HCT116 (cell line): ENCODE measurements at regions not wholly inside any gene's neighbourhood (a gene's known extent, or its start where the extent isn't known, plus 50 kb on each side); places are given as distances from the start of the nearest gene placed in this dataset.

Experiments
- ATAC-seq: fragments of 200-7000 bp; cut with Tn5 transposase; 2 replicates; pipeline ENCODE4 v1.9.1; 2020; ENCODE audit warnings: mild to moderate bottlenecking, moderate library complexity
- BruUV-seq: library from RNA; stranded (reverse); fragments of 400-500 nt; replicated peaks from 2 replicates; lab custom pipeline; 2021; lab: Mats Ljungman, UMichigan
- CTCF ChIA-PET: fragments of 300-600 bp; sonication (Branson Sonifier 250); formaldehyde crosslinking; loops from one replicate; lab custom pipeline; 2021; ENCODE audit warnings: antibody characterized with exemption; lab: Charles Lee
- POLR2A ChIA-PET: fragments of 300-600, 350-600 bp; sonication (Branson Sonifier 250); formaldehyde crosslinking; loops from one replicate; lab custom pipeline; 2021; ENCODE audit warnings: antibody characterized with exemption; lab: Charles Lee
- RAD21 ChIA-PET, 2 experiments: fragments of 300-600 bp; sonication (Branson Sonifier 250); formaldehyde crosslinking; loops; one replicate each; lab custom pipeline; 2023; ENCODE audit warnings: low total read pairs in 2 of 2; ENCODE audit not compliant: uncharacterized antibody in 2 of 2, unreplicated experiment in 2 of 2, low non-redundant PET in 1 of 2; lab: Charles Lee
- DNase-seq: peaks from one replicate; pipeline ENCODE4 v3.0.0-alpha.2; 2010; ENCODE audit warnings: low read depth, low spot score
- H2AFZ ChIP-seq: fragments of 200-600 bp; shearing (Covaris generic), sonication (generic); 2 replicates; pipeline ENCODE4 v1.6.1; 2017; ENCODE audit warnings: low read depth, mixed run types, mixed read lengths, antibody characterized with exemption, low read length; ENCODE audit not compliant: poor library complexity, severe bottlenecking
- H3K27ac ChIP-seq: 2 replicates; pipeline ENCODE4 v1.5.1; 2012; ENCODE audit warnings: low read depth, low read length
- H3K27me3 ChIP-seq: fragments of 200-600 bp; sonication (generic); 2 replicates; pipeline ENCODE4 v1.6.1; 2016; ENCODE audit warnings: mixed run types, low read length, mixed read lengths; ENCODE audit not compliant: insufficient read depth
- H3K36me3 ChIP-seq, 2 experiments: fragments of 200-500 bp in 1 of 2; fragments of 200-600 bp in 1 of 2; sonication (Bioruptor generic) in 1 of 2; sonication (generic) in 1 of 2; 2 replicates each; pipeline versions ENCODE4 v1.5.1 to v1.6.1; 2014 to 2016; ENCODE audit warnings: low read length in 2 of 2, inconsistent platforms in 1 of 2, mixed read lengths in 1 of 2, mixed run types in 1 of 2; ENCODE audit not compliant: insufficient read depth in 2 of 2, control insufficient read depth in 1 of 2
- H3K4me1 ChIP-seq, 2 experiments: fragments of 200-600 bp in 1 of 2; sonication (generic) in 1 of 2; 2 replicates each; pipeline versions ENCODE4 v1.5.1 to v1.6.1; 2012 to 2017; ENCODE audit warnings: low read length in 2 of 2, inconsistent platforms in 1 of 2, mild to moderate bottlenecking in 1 of 2, mixed read lengths in 1 of 2, mixed run types in 1 of 2, moderate library complexity in 1 of 2; ENCODE audit not compliant: insufficient read depth in 2 of 2, control insufficient read depth in 1 of 2
- H3K4me2 ChIP-seq: fragments of 200-600 bp; sonication (generic); 2 replicates; pipeline ENCODE4 v1.6.1; 2017; ENCODE audit warnings: mixed run types, low read length, mixed read lengths
- H3K4me3 ChIP-seq, 2 experiments: fragments of 200-600 bp in 1 of 2; sonication (generic) in 1 of 2; replicated peaks in 1 of 2; 2 replicates each; pipeline ENCODE4 v1.5.1; 2011 to 2016; ENCODE audit warnings: low read length in 2 of 2, control low read depth in 1 of 2, low read depth in 1 of 2, mild to moderate bottlenecking in 1 of 2, mixed read lengths in 1 of 2, mixed run types in 1 of 2
- H3K79me2 ChIP-seq: fragments of 200-600 bp; sonication (generic); 2 replicates; pipeline ENCODE4 v1.6.1; 2017; ENCODE audit warnings: mild to moderate bottlenecking, mixed run types, low read length, moderate library complexity, mixed read lengths; ENCODE audit not compliant: insufficient read depth
- H3K9ac ChIP-seq: fragments of 200-600 bp; sonication (generic); 2 replicates; pipeline ENCODE4 v1.6.1; 2016; ENCODE audit warnings: low read length, mixed read lengths
- H3K9me2 ChIP-seq: fragments of 200-600 bp; sonication (generic), shearing (Covaris generic); 2 replicates; pipeline ENCODE4 v1.6.1; 2017; ENCODE audit warnings: mixed run types, mild to moderate bottlenecking, moderate library complexity; ENCODE audit not compliant: insufficient read depth
- H3K9me3 ChIP-seq, 2 experiments: fragments of 200-500 bp in 1 of 2; fragments of 200-600 bp in 1 of 2; sonication (Bioruptor generic) in 1 of 2; sonication (generic) in 1 of 2; 2 replicates each; pipeline ENCODE4 v1.6.1; 2014 to 2017; ENCODE audit warnings: low read length in 2 of 2, mixed read lengths in 2 of 2, inconsistent platforms in 1 of 2, low read depth in 1 of 2, mild to moderate bottlenecking in 1 of 2, mixed run types in 1 of 2, moderate library complexity in 1 of 2; ENCODE audit not compliant: control insufficient read depth in 1 of 2, insufficient read depth in 1 of 2
- H4K20me1 ChIP-seq: fragments of 200-600 bp; sonication (generic), shearing (Covaris generic); 2 replicates; pipeline ENCODE4 v1.6.1; 2017; ENCODE audit warnings: mixed run types, mild to moderate bottlenecking, moderate library complexity; ENCODE audit not compliant: insufficient read depth
- CBX3 ChIP-seq: IDR thresholded peaks from 2 replicates; pipeline ENCODE4 v1.6.1; 2012; ENCODE audit warnings: low read depth
- CEBPB ChIP-seq: IDR thresholded peaks from 2 replicates; pipeline ENCODE4 v1.6.1; 2012; ENCODE audit warnings: low read depth
- EGR1 ChIP-seq: IDR thresholded peaks from 2 replicates; pipeline ENCODE4 v1.6.1; 2012; ENCODE audit warnings: low read depth
- ELF1 ChIP-seq: IDR thresholded peaks from 2 replicates; pipeline ENCODE4 v1.6.1; 2012; ENCODE audit warnings: low read depth, borderline replicate concordance
- EZH2 ChIP-seq: fragments of 200-600 bp; sonication (generic); IDR thresholded peaks from 2 replicates; pipeline ENCODE4 v1.6.1; 2017; ENCODE audit warnings: antibody characterized with exemption, mixed run types
- EZH2phosphoT487 ChIP-seq: fragments of 200-600 bp; IDR thresholded peaks from 2 replicates; pipeline ENCODE4 v1.6.1; 2018; ENCODE audit warnings: antibody characterized with exemption, borderline replicate concordance
- FOSL1 ChIP-seq: IDR thresholded peaks from 2 replicates; pipeline ENCODE4 v1.6.1; 2012; ENCODE audit warnings: low read depth
- POLR2A ChIP-seq: IDR thresholded peaks from 2 replicates; pipeline ENCODE4 v1.7.0; 2011; ENCODE audit warnings: borderline replicate concordance; ENCODE audit not compliant: insufficient read depth, insufficient read length; ENCODE audit errors: extremely low read depth
- POLR2AphosphoS5 ChIP-seq: IDR thresholded peaks from 2 replicates; pipeline ENCODE4 v1.6.1; 2011; ENCODE audit warnings: mild to moderate bottlenecking, low read depth, low read length, moderate library complexity
- RAD21 ChIP-seq: IDR thresholded peaks from 2 replicates; pipeline ENCODE4 v1.6.1; 2012; ENCODE audit warnings: low read depth, mild to moderate bottlenecking
- SP1 ChIP-seq: IDR thresholded peaks from 2 replicates; pipeline ENCODE4 v1.6.1; 2012; ENCODE audit warnings: low read depth
- SRF ChIP-seq: IDR thresholded peaks from 2 replicates; pipeline ENCODE4 v1.6.1; 2012; ENCODE audit warnings: low read depth
- TCF7L2 ChIP-seq: IDR thresholded peaks from 2 replicates; pipeline ENCODE4 v1.7.0; 2011; ENCODE audit warnings: borderline replicate concordance, inconsistent platforms; ENCODE audit not compliant: insufficient read depth, insufficient read length; ENCODE audit errors: extremely low read depth
- ZFX ChIP-seq: fragments of 450-650 bp; IDR thresholded peaks from 2 replicates; pipeline ENCODE4 v1.6.1; 2017
- ZNF274 ChIP-seq: fragments of 200-500 bp; sonication (Bioruptor generic); IDR thresholded peaks from 2 replicates; pipeline ENCODE4 v1.6.1; 2014; ENCODE audit warnings: mild to moderate bottlenecking, low read depth, low read length, inconsistent platforms
- intact Hi-C: fragments of 100-400 bp; cut with micrococcal nuclease; formaldehyde crosslinking; loops from 2 replicates; pipeline ENCODE4 v1.10.0; 2022
- TF ChIP-seq, protein P1 (sequence below): IDR thresholded peaks from 2 replicates; pipeline ENCODE4 v1.6.1; 2011; ENCODE audit warnings: mild to moderate bottlenecking, low read length, moderate library complexity; ENCODE audit not compliant: insufficient replicate concordance; ENCODE audit errors: extremely low read depth

DNA sequence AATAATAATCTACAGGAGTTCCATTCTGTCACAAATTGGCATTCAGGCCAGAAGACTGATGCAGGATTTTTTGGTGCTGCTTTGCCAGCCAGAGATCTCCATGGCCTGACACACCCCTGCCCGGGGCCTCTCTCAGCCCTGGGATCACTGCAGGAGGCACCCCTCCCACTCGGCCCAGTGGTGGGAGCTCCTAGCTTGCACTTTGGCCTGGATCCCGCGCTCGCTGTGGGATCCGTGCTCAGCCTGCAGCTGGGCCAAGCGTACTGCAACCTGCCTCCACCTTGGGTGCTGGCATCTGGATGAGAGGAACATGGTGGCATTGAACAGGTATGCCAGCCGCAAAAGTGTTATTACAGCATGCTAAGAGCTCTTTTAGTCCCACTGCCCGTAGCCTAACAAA lies 656.7 kb upstream of the CCDC54 start:
- H3K9me2 ChIP-seq: no peaks in the 10 kb centered on the region
- no peaks in the 10 kb centered on the region for H3K27me3 ChIP-seq
- no peak overlapping the region for H3K27ac ChIP-seq
- intact Hi-C loops: no loop called here
- ChIA-PET POLR2A (no interaction called here), CTCF (no interaction called here), RAD21 (no interaction called here)
- H3K36me3 ChIP-seq: no peaks in the 10 kb centered on the region
- no peaks in the 10 kb centered on the region for H3K79me2 ChIP-seq
- BruUV-seq: no TSS peak
- H3K9me3 ChIP-seq: peaks cover 0 to 4% of the 10 kb centered on the region in 2 experiments; a peak in 2 of 4 replicates
- H3K4me2 ChIP-seq: no peak overlapping the region
- no peaks in the 10 kb centered on the region for H4K20me1 ChIP-seq
- no peak overlapping the region for H3K4me3 ChIP-seq
- DNase-seq (no peak), ATAC-seq (no peak)
- H2AFZ ChIP-seq: no peak overlapping the region
- no peaks in the 10 kb centered on the region for H3K4me1 ChIP-seq
- TF ChIP-seq, protein P1, sequence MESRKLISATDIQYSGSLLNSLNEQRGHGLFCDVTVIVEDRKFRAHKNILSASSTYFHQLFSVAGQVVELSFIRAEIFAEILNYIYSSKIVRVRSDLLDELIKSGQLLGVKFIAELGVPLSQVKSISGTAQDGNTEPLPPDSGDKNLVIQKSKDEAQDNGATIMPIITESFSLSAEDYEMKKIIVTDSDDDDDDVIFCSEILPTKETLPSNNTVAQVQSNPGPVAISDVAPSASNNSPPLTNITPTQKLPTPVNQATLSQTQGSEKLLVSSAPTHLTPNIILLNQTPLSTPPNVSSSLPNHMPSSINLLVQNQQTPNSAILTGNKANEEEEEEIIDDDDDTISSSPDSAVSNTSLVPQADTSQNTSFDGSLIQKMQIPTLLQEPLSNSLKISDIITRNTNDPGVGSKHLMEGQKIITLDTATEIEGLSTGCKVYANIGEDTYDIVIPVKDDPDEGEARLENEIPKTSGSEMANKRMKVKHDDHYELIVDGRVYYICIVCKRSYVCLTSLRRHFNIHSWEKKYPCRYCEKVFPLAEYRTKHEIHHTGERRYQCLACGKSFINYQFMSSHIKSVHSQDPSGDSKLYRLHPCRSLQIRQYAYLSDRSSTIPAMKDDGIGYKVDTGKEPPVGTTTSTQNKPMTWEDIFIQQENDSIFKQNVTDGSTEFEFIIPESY: no peak
- TF ChIP-seq POLR2AphosphoS5: no peak
- no peak for TF ChIP-seq ZNF274
- no peak for TF ChIP-seq FOSL1
- no peak for TF ChIP-seq RAD21
- no peak for TF ChIP-seq ELF1
- TF ChIP-seq POLR2A: no peak
- H3K9ac ChIP-seq: no peak overlapping the region

DNA sequence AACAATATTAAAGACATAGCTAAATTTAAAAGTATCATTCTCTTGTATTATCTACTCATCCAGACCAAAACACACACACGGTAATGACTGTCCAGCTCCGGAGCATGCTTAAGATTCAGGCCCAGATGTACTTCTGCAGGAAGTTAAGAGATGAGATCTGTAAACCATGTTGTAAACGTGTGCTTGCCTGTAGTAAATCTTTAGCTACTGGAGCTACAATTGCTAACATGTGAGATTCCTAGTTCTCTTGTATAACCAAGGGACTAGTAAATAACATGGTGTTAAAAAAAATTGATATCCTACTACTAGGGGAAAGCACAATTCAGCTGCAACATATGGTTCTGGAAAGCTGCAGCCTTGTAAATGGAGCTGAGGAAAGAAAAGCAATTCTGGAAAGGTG lies 651.7 kb upstream of the CCDC54 start:
- H3K9me3 ChIP-seq: peaks cover 0 to 4% of the 10 kb centered on the region in 2 experiments; a peak in 2 of 4 replicates
- H3K4me2 ChIP-seq: no peak overlapping the region
- BruUV-seq: no TSS peak
- no peak for ATAC-seq
- ChIA-PET CTCF (no interaction called here), RAD21 (no interaction called here), POLR2A (no interaction called here)
- no peak overlapping the region for H2AFZ ChIP-seq
- H3K9me2 ChIP-seq: no peaks in the 10 kb centered on the region
- H3K79me2 ChIP-seq: no peaks in the 10 kb centered on the region
- H3K36me3 ChIP-seq: no peaks in the 10 kb centered on the region
- no peak overlapping the region for H3K27ac ChIP-seq
- H3K9ac ChIP-seq: no peak overlapping the region
- H3K27me3 ChIP-seq: no peaks in the 10 kb centered on the region
- DNase-seq: no peak
- no peak overlapping the region for H3K4me3 ChIP-seq
- H3K4me1 ChIP-seq: peaks cover 0 to 18% of the 10 kb centered on the region in 2 experiments; a peak in 2 of 4 replicates
- intact Hi-C loops: no loop called here
- no peaks in the 10 kb centered on the region for H4K20me1 ChIP-seq
- TF ChIP-seq RAD21: no peak
- no peak for TF ChIP-seq ZNF274
- TF ChIP-seq EZH2phosphoT487: no peak
- no peak for TF ChIP-seq CEBPB
- TF ChIP-seq CBX3: no peak
- TF ChIP-seq EZH2: no peak
- TF ChIP-seq, protein P1: no peak
- no peak for TF ChIP-seq SP1
- TF ChIP-seq ZFX: no peak
- TF ChIP-seq EGR1: no peak
- TF ChIP-seq ELF1: no peak
- no peak for TF ChIP-seq TCF7L2
- TF ChIP-seq POLR2A: no peak
- TF ChIP-seq SRF: no peak
